ENCODE measurements at regions not wholly inside any gene's neighbourhood (a gene's known extent, or its start where the extent isn't known, plus 50 kb on each side); places are given as distances from the start of the nearest gene placed in this dataset.

DNA sequence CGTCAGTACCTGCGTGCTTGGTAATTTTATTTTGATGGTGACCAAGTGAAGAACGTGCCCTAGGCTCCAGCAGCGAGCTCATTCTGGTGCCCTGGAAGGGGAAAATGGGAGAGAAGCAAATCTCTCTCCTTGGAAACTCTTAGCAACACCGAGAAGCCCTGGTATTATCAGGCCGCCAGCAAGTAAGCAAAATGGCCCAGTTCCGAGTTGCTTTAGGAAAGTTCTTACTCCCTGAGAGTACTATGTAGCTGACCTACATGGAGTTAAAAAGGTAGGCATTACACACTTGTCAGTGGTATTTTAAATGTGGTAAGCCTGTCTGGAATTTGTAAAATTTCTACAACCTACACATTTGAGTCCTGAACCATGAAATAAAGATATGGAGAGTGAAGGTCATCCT lies 146.4 kb downstream of the CPEB2 start (continued):
- TF ChIP-seq, protein P1, sequence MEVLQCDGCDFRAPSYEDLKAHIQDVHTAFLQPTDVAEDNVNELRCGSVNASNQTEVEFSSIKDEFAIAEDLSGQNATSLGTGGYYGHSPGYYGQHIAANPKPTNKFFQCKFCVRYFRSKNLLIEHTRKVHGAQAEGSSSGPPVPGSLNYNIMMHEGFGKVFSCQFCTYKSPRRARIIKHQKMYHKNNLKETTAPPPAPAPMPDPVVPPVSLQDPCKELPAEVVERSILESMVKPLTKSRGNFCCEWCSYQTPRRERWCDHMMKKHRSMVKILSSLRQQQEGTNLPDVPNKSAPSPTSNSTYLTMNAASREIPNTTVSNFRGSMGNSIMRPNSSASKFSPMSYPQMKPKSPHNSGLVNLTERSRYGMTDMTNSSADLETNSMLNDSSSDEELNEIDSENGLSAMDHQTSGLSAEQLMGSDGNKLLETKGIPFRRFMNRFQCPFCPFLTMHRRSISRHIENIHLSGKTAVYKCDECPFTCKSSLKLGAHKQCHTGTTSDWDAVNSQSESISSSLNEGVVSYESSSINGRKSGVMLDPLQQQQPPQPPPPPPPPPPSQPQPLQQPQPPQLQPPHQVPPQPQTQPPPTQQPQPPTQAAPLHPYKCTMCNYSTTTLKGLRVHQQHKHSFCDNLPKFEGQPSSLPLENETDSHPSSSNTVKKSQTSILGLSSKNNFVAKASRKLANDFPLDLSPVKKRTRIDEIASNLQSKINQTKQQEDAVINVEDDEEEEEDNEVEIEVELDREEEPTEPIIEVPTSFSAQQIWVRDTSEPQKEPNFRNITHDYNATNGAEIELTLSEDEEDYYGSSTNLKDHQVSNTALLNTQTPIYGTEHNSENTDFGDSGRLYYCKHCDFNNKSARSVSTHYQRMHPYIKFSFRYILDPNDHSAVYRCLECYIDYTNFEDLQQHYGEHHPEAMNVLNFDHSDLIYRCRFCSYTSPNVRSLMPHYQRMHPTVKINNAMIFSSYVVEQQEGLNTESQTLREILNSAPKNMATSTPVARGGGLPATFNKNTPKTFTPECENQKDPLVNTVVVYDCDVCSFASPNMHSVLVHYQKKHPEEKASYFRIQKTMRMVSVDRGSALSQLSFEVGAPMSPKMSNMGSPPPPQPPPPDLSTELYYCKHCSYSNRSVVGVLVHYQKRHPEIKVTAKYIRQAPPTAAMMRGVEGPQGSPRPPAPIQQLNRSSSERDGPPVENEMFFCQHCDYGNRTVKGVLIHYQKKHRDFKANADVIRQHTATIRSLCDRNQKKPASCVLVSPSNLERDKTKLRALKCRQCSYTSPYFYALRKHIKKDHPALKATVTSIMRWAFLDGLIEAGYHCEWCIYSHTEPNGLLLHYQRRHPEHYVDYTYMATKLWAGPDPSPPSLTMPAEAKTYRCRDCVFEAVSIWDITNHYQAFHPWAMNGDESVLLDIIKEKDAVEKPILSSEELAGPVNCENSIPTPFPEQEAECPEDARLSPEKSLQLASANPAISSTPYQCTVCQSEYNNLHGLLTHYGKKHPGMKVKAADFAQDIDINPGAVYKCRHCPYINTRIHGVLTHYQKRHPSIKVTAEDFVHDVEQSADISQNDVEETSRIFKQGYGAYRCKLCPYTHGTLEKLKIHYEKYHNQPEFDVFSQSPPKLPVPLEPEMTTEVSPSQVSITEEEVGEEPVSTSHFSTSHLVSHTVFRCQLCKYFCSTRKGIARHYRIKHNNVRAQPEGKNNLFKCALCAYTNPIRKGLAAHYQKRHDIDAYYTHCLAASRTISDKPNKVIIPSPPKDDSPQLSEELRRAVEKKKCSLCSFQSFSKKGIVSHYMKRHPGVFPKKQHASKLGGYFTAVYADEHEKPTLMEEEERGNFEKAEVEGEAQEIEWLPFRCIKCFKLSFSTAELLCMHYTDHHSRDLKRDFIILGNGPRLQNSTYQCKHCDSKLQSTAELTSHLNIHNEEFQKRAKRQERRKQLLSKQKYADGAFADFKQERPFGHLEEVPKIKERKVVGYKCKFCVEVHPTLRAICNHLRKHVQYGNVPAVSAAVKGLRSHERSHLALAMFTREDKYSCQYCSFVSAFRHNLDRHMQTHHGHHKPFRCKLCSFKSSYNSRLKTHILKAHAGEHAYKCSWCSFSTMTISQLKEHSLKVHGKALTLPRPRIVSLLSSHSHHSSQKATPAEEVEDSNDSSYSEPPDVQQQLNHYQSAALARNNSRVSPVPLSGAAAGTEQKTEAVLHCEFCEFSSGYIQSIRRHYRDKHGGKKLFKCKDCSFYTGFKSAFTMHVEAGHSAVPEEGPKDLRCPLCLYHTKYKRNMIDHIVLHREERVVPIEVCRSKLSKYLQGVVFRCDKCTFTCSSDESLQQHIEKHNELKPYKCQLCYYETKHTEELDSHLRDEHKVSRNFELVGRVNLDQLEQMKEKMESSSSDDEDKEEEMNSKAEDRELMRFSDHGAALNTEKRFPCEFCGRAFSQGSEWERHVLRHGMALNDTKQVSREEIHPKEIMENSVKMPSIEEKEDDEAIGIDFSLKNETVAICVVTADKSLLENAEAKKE (CRISPR knock-in tag; IDR thresholded peaks at IDR 0.05) = no peak
- TF ChIP-seq CREB1 (CRISPR knock-in tag; IDR thresholded peaks at IDR 0.05; ENCODE audit: low read depth) (no peak), ZNF331 (CRISPR knock-in tag; IDR thresholded peaks at IDR 0.05; ENCODE audit: low read depth) (no peak), NANOG (IDR thresholded peaks at IDR 0.05; ENCODE audit: borderline replicate concordance) (no peak), POLR2AphosphoS5 (IDR thresholded peaks at IDR 0.05; ENCODE audit: low read depth) (no peak), JUNB (IDR thresholded peaks at IDR 0.05; ENCODE audit: unreplicated experiment) (no peak), EZH2 (IDR thresholded peaks at IDR 0.05; ENCODE audit: low read depth, unreplicated experiment) (no peak), STAT1 (IDR thresholded peaks at IDR 0.05; ENCODE audit: unreplicated experiment) (no peak), ZNF114 (CRISPR knock-in tag; IDR thresholded peaks at IDR 0.05) (no peak)
- TF ChIP-seq, protein P2, sequence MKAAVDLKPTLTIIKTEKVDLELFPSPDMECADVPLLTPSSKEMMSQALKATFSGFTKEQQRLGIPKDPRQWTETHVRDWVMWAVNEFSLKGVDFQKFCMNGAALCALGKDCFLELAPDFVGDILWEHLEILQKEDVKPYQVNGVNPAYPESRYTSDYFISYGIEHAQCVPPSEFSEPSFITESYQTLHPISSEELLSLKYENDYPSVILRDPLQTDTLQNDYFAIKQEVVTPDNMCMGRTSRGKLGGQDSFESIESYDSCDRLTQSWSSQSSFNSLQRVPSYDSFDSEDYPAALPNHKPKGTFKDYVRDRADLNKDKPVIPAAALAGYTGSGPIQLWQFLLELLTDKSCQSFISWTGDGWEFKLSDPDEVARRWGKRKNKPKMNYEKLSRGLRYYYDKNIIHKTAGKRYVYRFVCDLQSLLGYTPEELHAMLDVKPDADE (IDR thresholded peaks at IDR 0.05) = no peak
